ENCODE measurements at regions not wholly inside any gene's neighbourhood (a gene's known extent, or its start where the extent isn't known, plus 50 kb on each side); places are given as distances from the start of the nearest gene placed in this dataset.

- H3K4me1 ChIP-seq: no peaks in the 10 kb centered on the region
- no peak overlapping the region for H3K27ac ChIP-seq
- H3K9me3 ChIP-seq: no peaks in the 10 kb centered on the region
- no peak for TF ChIP-seq POLR2A (IDR thresholded peaks at IDR 0.05)
- no peak for TF ChIP-seq CTCF (IDR thresholded peaks at IDR 0.05)
- no peaks in the 10 kb centered on the region for H3K36me3 ChIP-seq
- DNase-seq: no peak
- H3K27me3 ChIP-seq: no peaks in the 10 kb centered on the region
- no peak overlapping the region for H3K4me3 ChIP-seq
Observed at GRCh38 chrY:8202837-8203236, 1134.4 kb upstream of the TSPY4 start.

- Histone ChIP-seq H3K4me3 (no peak overlapping the region), H3K4me1 (no peaks in the 10 kb centered on the region), H3K36me3 (no peaks in the 10 kb centered on the region), H3K27me3 (no peaks in the 10 kb centered on the region), H3K9me3 (no peaks in the 10 kb centered on the region), H3K27ac (no peak overlapping the region)
- DNase-seq: no peak
- TF ChIP-seq POLR2A (IDR thresholded peaks at IDR 0.05): no peak
- no peak for TF ChIP-seq CTCF (IDR thresholded peaks at IDR 0.05)
Observed at GRCh38 chrY:8241144-8241543, 1096.1 kb upstream of the TSPY4 start.

GRCh38 chrY:8273807-8274206 lies 1063.5 kb upstream of the TSPY4 start:
- no peak for TF ChIP-seq CTCF (IDR thresholded peaks at IDR 0.05)
- TF ChIP-seq POLR2A (IDR thresholded peaks at IDR 0.05): no peak
- H3K4me3 ChIP-seq: no peak overlapping the region
- no peak for DNase-seq
- no peaks in the 10 kb centered on the region for H3K9me3 ChIP-seq
- H3K27ac ChIP-seq: no peak overlapping the region
- no peaks in the 10 kb centered on the region for H3K4me1 ChIP-seq
- H3K27me3 ChIP-seq: no peaks in the 10 kb centered on the region
- no peaks in the 10 kb centered on the region for H3K36me3 ChIP-seq

- Histone ChIP-seq H3K4me1 (no peaks in the 10 kb centered on the region), H3K27me3 (no peaks in the 10 kb centered on the region), H3K4me3 (no peak overlapping the region), H3K36me3 (no peaks in the 10 kb centered on the region), H3K9me3 (no peaks in the 10 kb centered on the region), H3K27ac (no peak overlapping the region)
- no peak for DNase-seq
- TF ChIP-seq POLR2A (IDR thresholded peaks at IDR 0.05) (no peak), CTCF (IDR thresholded peaks at IDR 0.05) (no peak)
Observed at GRCh38 chrY:8305021-8305420, 1032.2 kb upstream of the TSPY4 start.

- TF ChIP-seq POLR2A (IDR thresholded peaks at IDR 0.05) (no peak), CTCF (IDR thresholded peaks at IDR 0.05) (no peak)
- Histone ChIP-seq H3K36me3 (no peaks in the 10 kb centered on the region), H3K4me3 (no peak overlapping the region), H3K9me3 (no peaks in the 10 kb centered on the region), H3K4me1 (no peaks in the 10 kb centered on the region), H3K27me3 (no peaks in the 10 kb centered on the region), H3K27ac (no peak overlapping the region)
- no peak for DNase-seq
Observed at GRCh38 chrY:8324113-8324512, 1013.2 kb upstream of the TSPY4 start.

GRCh38 chrY:8326944-8327343 lies 1010.3 kb upstream of the TSPY4 start:
- Histone ChIP-seq H3K27ac (no peak overlapping the region), H3K36me3 (no peaks in the 10 kb centered on the region), H3K27me3 (no peaks in the 10 kb centered on the region), H3K4me3 (no peak overlapping the region), H3K9me3 (no peaks in the 10 kb centered on the region), H3K4me1 (no peaks in the 10 kb centered on the region)
- TF ChIP-seq POLR2A (IDR thresholded peaks at IDR 0.05) (no peak), CTCF (IDR thresholded peaks at IDR 0.05) (no peak)
- DNase-seq: no peak

Measured in Peyer's patch (tissue), 4 donors.